COLO668 (cell line): ENCODE measurements at regions not wholly inside any gene's neighbourhood (a gene's known extent, or its start where the extent isn't known, plus 50 kb on each side); places are given as distances from the start of the nearest gene placed in this dataset.
"Not testable (repeated sequence)": the region's sequence is repeated elsewhere in the genome, so short reads cannot be mapped to it uniquely, and the experiment has no call there.

Experiments
- DNase-seq: peaks from one replicate; lab custom pipeline; 2025; ENCODE audit not compliant: unreplicated experiment; lab: John Stamatoyannopoulos, UW

- no peak for DNase-seq
Observed at GRCh38 chr1:220942278-220942677, 63.0 kb downstream of the HLX start.

- DNase-seq, result not testable (repeated sequence)
Observed at GRCh38 chr1:220942914-220943313, 63.7 kb downstream of the HLX start.

- peak; percentile 41 for DNase-seq
Observed at GRCh38 chr1:220943319-220943996, 64.2 kb downstream of the HLX start.

GRCh38 chr1:220950576-220950975 lies 71.3 kb downstream of the HLX start:
- no peak for DNase-seq

GRCh38 chr1:220952961-220953643 lies 73.9 kb downstream of the HLX start:
- DNase-seq, result no peak

GRCh38 chr1:220954321-220955075 lies 75.3 kb downstream of the HLX start:
- no peak for DNase-seq

- no peak for DNase-seq
Observed at GRCh38 chr1:220955116-220955515, 75.9 kb downstream of the HLX start.

- no peak for DNase-seq
Observed at GRCh38 chr1:220956501-220957232, 77.4 kb downstream of the HLX start.

GRCh38 chr1:220957233-220957605 lies 78.0 kb downstream of the HLX start:
- DNase-seq, result no peak

GRCh38 chr1:220958234-220958633 lies 79.0 kb downstream of the HLX start:
- no peak for DNase-seq

- DNase-seq, result no peak
Observed at GRCh38 chr1:220962031-220962751, 82.9 kb downstream of the HLX start.

- no peak for DNase-seq
Observed at GRCh38 chr1:220966041-220966440, 86.8 kb downstream of the HLX start.

- no peak for DNase-seq
Observed at GRCh38 chr1:220966473-220966872, 87.2 kb downstream of the HLX start.

GRCh38 chr1:220966881-220967611 lies 87.8 kb downstream of the HLX start:
- DNase-seq, result no peak

- no peak for DNase-seq
Observed at GRCh38 chr1:220967911-220968310, 88.7 kb downstream of the HLX start.

GRCh38 chr1:220969281-220969680 lies 90.0 kb downstream of the HLX start:
- not testable (repeated sequence) for DNase-seq

- DNase-seq, result no peak
Observed at GRCh38 chr1:220970311-220970710, 91.1 kb downstream of the HLX start.

GRCh38 chr1:220971221-220971620 lies 92.0 kb downstream of the HLX start:
- no peak for DNase-seq

- no peak for DNase-seq
Observed at GRCh38 chr1:220974431-220974830, 95.2 kb downstream of the HLX start.

GRCh38 chr1:220976390-220976789 lies 97.1 kb downstream of the HLX start:
- DNase-seq, result no peak
